ENCODE measurements at regions not wholly inside any gene's neighbourhood (a gene's known extent, or its start where the extent isn't known, plus 50 kb on each side); places are given as distances from the start of the nearest gene placed in this dataset.

GRCh38 chr2:221844212-221845020 is 272.3 kb upstream of the EPHA4 start:
- Histone ChIP-seq H3K27me3 (ENCODE audit: insufficient read depth) (no peaks in the 10 kb centered on the region), H3K79me2 (replicated peaks; ENCODE audit: insufficient read depth) (no peaks in the 10 kb centered on the region), H3K9me2 (ENCODE audit: insufficient read depth) (no peaks in the 10 kb centered on the region), H3K4me3 (no peak overlapping the region), H3K4me2 (no peak overlapping the region), H3K36me3 (ENCODE audit: insufficient read depth) (no peaks in the 10 kb centered on the region), H2AFZ (no peak overlapping the region), H3F3A (replicated peaks; ENCODE audit: low read depth) (no peaks in the 10 kb centered on the region), H3K4me1 (ENCODE audit: insufficient read depth) (no peaks in the 10 kb centered on the region), H4K20me1 (replicated peaks; ENCODE audit: insufficient read depth) (no peaks in the 10 kb centered on the region), H3K27ac (ENCODE audit: low read depth) (no peak overlapping the region)
- TF ChIP-seq NANOG (IDR thresholded peaks at IDR 0.05; ENCODE audit: borderline replicate concordance) = no peak
- TF ChIP-seq ZNF114 (CRISPR knock-in tag; IDR thresholded peaks at IDR 0.05) = no peak
- no peak for TF ChIP-seq ZNF462 (CRISPR knock-in tag; IDR thresholded peaks at IDR 0.05)
- no peak for TF ChIP-seq POLR2AphosphoS5 (IDR thresholded peaks at IDR 0.05; ENCODE audit: low read depth)
- no peak for TF ChIP-seq STAT1 (IDR thresholded peaks at IDR 0.05; ENCODE audit: unreplicated experiment)
- no peak for TF ChIP-seq ZNF331 (CRISPR knock-in tag; IDR thresholded peaks at IDR 0.05; ENCODE audit: low read depth)
- no peak for TF ChIP-seq ETS1 (IDR thresholded peaks at IDR 0.05)
- TF ChIP-seq CTCF (conservative IDR thresholded peaks at IDR 0.05; ENCODE audit: low read depth in 2 of 2) = no peak
- TF ChIP-seq JUNB (IDR thresholded peaks at IDR 0.05; ENCODE audit: unreplicated experiment) = no peak
- TF ChIP-seq EZH2phosphoT487 (IDR thresholded peaks at IDR 0.05; ENCODE audit: unreplicated experiment) = no peak
- no peak for ATAC-seq
- H3K27ac Mint-ChIP-seq = no peak overlapping the region
- H3K4me1 Mint-ChIP-seq = no peaks in the 10 kb centered on the region; the same call in 2 of the 3 replicates
- no peak overlapping the region for H3K4me3 Mint-ChIP-seq
- H3K36me3 Mint-ChIP-seq (ENCODE audit: low read depth) = no peaks in the 10 kb centered on the region
- no peak for DNase-seq (ENCODE audit: low spot score)
- no peaks in the 10 kb centered on the region for H3K27me3 Mint-ChIP-seq (ENCODE audit: insufficient read depth, low read depth, poor library complexity)
- no peaks in the 10 kb centered on the region for H3K9me3 Mint-ChIP-seq
